ENCODE measurements at regions not wholly inside any gene's neighbourhood (a gene's known extent, or its start where the extent isn't known, plus 50 kb on each side); places are given as distances from the start of the nearest gene placed in this dataset.
"Not testable (repeated sequence)": the region's sequence is repeated elsewhere in the genome, so short reads cannot be mapped to it uniquely, and the experiment has no call there.

DNA sequence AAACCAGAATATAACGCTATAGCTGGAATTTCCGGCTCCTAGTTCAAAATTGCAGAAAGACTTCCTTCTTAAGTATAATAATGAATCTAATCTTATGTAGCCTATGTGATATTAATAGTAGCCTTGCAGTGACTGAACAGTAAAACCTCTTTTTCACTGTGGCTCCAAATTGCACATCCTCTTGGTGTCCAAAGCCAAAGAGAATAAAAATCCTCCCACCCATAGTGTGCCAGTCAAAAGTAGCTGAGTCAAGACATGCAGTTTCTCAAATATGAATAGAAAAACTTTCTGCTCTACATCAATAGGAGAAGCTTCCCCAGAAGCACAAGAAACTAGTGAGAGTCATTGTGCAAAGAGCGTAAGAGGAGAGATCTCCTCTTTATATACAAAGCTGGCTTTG lies 76.0 kb upstream of the PICALM start:
- no peaks in the 10 kb centered on the region for H3K27me3 Mint-ChIP-seq
- no peak overlapping the region for H3K4me2 ChIP-seq (replicated peaks; ENCODE audit: low read depth, low read length, poor library complexity, severe bottlenecking)
- no CpG with 5 or more reads among the region's 3 CpGs for WGBS (ENCODE audit: insufficient coverage)
- TF ChIP-seq, protein P1, sequence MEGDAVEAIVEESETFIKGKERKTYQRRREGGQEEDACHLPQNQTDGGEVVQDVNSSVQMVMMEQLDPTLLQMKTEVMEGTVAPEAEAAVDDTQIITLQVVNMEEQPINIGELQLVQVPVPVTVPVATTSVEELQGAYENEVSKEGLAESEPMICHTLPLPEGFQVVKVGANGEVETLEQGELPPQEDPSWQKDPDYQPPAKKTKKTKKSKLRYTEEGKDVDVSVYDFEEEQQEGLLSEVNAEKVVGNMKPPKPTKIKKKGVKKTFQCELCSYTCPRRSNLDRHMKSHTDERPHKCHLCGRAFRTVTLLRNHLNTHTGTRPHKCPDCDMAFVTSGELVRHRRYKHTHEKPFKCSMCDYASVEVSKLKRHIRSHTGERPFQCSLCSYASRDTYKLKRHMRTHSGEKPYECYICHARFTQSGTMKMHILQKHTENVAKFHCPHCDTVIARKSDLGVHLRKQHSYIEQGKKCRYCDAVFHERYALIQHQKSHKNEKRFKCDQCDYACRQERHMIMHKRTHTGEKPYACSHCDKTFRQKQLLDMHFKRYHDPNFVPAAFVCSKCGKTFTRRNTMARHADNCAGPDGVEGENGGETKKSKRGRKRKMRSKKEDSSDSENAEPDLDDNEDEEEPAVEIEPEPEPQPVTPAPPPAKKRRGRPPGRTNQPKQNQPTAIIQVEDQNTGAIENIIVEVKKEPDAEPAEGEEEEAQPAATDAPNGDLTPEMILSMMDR (IDR thresholded peaks at IDR 0.05) = no peak
- H3K4me3 ChIP-seq (ENCODE audit: control extremely low read depth in 1 of 5, extremely low read depth in 1 of 5, insufficient read depth in 1 of 5, low read depth in 2 of 5, low read length in 4 of 5) = no peak overlapping the region
- no peaks in the 10 kb centered on the region for H3K9me3 ChIP-seq (ENCODE audit: control extremely low read depth in 1 of 3, control insufficient read depth in 2 of 3, insufficient read depth in 1 of 3, low read length in 2 of 3)
- ChIA-PET CTCF (no interaction called here), POLR2A (no interaction called here)
- peaks cover 0 to 12% of the 10 kb centered on the region in 2 donors for H3K4me1 ChIP-seq (ENCODE audit: control insufficient read depth in 2 of 2, insufficient read depth in 2 of 2, low read length in 2 of 2)
- H2AFZ ChIP-seq (ENCODE audit: insufficient read depth, low read depth, low read length, poor library complexity, severe bottlenecking) = no peak overlapping the region
- ATAC-seq (ENCODE audit: low read depth) (no peak), DNase-seq (no peak)
- H3K4me1 Mint-ChIP-seq = peaks cover 11% of the 10 kb centered on the region
- H3K9me3 Mint-ChIP-seq (ENCODE audit: insufficient read depth) = peaks cover 2% of the 10 kb centered on the region
- H3K9ac ChIP-seq (ENCODE audit: low read length) = no peak overlapping the region
- no peaks in the 10 kb centered on the region for H3K79me2 ChIP-seq (ENCODE audit: control insufficient read depth, insufficient read depth, low read length)
- intact Hi-C loops (cut with micrococcal nuclease) = no loop called here
- no peak overlapping the region for H3K27ac ChIP-seq (ENCODE audit: low read length in 2 of 2)
- no peaks in the 10 kb centered on the region for H4K20me1 ChIP-seq (ENCODE audit: control insufficient read depth, insufficient read depth, low read length, poor library complexity, severe bottlenecking)
- no peaks in the 10 kb centered on the region for H3K27me3 ChIP-seq (replicated peaks in 1 of 4; ENCODE audit: control extremely low read depth in 1 of 4, control insufficient read depth in 3 of 4, insufficient read depth in 4 of 4, low read length in 3 of 4)
- H3K36me3 ChIP-seq (replicated peaks in 1 of 2; ENCODE audit: control extremely low read depth in 1 of 2, control insufficient read depth in 1 of 2, extremely low read depth in 1 of 2, insufficient read depth in 2 of 2, low read length in 1 of 2) = no peaks in the 10 kb centered on the region
- H3K4me3 Mint-ChIP-seq = no peak overlapping the region
- no peak overlapping the region for H3K27ac Mint-ChIP-seq

DNA sequence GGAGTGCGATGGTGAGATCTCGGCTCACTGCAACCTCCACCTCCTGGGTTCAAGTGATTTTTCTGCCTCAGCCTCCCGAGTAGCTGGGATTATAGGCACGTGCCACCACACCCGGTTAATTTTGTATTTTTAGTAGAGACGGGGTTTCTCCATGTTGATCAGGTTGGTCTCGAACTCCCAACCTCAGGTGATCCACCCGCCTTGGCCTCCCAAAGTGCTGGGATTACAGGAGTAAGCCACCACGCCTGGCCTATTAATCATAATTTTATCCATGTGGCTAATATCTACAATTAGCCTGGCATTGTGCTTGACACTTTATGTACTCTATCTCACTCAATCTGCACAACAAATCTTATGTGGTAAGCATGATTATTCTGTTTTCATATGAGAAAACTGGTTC lies 75.2 kb upstream of the PICALM start:
- H3K9me3 Mint-ChIP-seq (ENCODE audit: insufficient read depth); H3K27me3 Mint-ChIP-seq; H3K27ac ChIP-seq (ENCODE audit: low read length in 2 of 2); H2AFZ ChIP-seq (ENCODE audit: insufficient read depth, low read depth, low read length, poor library complexity, severe bottlenecking); H3K4me3 Mint-ChIP-seq; H3K27me3 ChIP-seq (replicated peaks in 1 of 4; ENCODE audit: control extremely low read depth in 1 of 4, control insufficient read depth in 3 of 4, insufficient read depth in 4 of 4, low read length in 3 of 4); H3K79me2 ChIP-seq (ENCODE audit: control insufficient read depth, insufficient read depth, low read length); DNase-seq; POLR2A ChIA-PET; ATAC-seq (ENCODE audit: low read depth); H3K27ac Mint-ChIP-seq; H3K36me3 ChIP-seq (replicated peaks in 1 of 2; ENCODE audit: control extremely low read depth in 1 of 2, control insufficient read depth in 1 of 2, extremely low read depth in 1 of 2, insufficient read depth in 2 of 2, low read length in 1 of 2); H3K4me3 ChIP-seq (ENCODE audit: control extremely low read depth in 1 of 5, extremely low read depth in 1 of 5, insufficient read depth in 1 of 5, low read depth in 2 of 5, low read length in 4 of 5); CTCF ChIA-PET; H3K4me2 ChIP-seq (replicated peaks; ENCODE audit: low read depth, low read length, poor library complexity, severe bottlenecking); H3K9ac ChIP-seq (ENCODE audit: low read length); H4K20me1 ChIP-seq (ENCODE audit: control insufficient read depth, insufficient read depth, low read length, poor library complexity, severe bottlenecking); intact Hi-C loops (cut with micrococcal nuclease); H3K9me3 ChIP-seq (ENCODE audit: control extremely low read depth in 1 of 3, control insufficient read depth in 2 of 3, insufficient read depth in 1 of 3, low read length in 2 of 3): not testable (repeated sequence)
- H3K4me1 Mint-ChIP-seq = peaks cover 13% of the 10 kb centered on the region
- H3K4me1 ChIP-seq (ENCODE audit: control insufficient read depth in 2 of 2, insufficient read depth in 2 of 2, low read length in 2 of 2) = peaks cover 3 to 16% of the 10 kb centered on the region in 2 donors
- WGBS (ENCODE audit: insufficient coverage) = 100% methylated on average over 1 of the region's 9 CpGs
